HG03457 (cell line): ENCODE measurements at regions not wholly inside any gene's neighbourhood (a gene's known extent, or its start where the extent isn't known, plus 50 kb on each side); places are given as distances from the start of the nearest gene placed in this dataset.
"Not testable (repeated sequence)": the region's sequence is repeated elsewhere in the genome, so short reads cannot be mapped to it uniquely, and the experiment has no call there.

Experiments used
- ATAC-seq: cut with Tn5 transposase; IDR thresholded peaks from one replicate; pipeline ENCODE4 v1.9.1; 2021; ENCODE audit warnings: moderate number of reproducible peaks; ENCODE audit not compliant: unreplicated experiment

GRCh38 chr4:86522349-86522748 is 71.8 kb upstream of the PTPN13 start:
- ATAC-seq = no peak

DNA sequence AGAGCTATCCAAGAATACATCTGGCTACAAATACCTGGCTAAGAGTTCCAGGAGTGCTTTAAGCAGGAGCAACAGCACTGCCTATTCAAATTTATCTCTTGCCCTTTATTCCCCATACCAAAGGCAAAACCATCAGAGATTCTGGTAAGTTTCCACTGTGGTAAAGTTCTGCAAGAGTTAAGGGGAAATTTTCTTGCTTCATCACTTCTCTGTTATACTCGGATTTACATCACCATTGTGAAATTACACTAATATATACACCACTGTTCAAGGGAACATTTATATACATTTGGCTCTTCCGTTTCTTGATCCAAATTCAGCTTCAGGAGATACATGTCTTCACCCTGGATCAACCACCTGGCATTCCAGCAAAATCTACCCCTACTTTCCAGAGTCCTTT is 70.8 kb upstream of the PTPN13 start:
- no peak for ATAC-seq

- not testable (repeated sequence) for ATAC-seq
Measured at GRCh38 chr4:86527713-86528112, 66.4 kb upstream of the PTPN13 start.

- ATAC-seq = no peak
Measured at GRCh38 chr4:86529436-86529835, 64.7 kb upstream of the PTPN13 start.

DNA sequence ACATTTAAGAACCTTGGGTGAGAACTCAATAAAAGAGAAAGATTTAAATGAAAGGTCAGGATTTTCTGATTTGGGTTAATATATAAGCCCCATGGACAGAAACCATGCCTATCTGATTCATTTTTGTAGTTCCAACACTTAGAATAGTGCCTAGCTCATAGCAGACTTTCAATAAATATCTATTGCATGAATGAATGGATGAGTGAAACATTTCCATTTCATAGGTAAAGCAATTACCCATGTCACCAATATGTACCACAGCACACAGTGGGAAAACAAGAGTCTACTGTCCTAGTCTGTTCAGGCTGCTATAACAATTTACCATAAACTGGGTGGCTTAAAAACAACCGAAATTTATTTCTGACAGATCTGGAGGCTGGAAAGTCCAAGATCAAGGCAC is 63.9 kb upstream of the PTPN13 start:
- peak; percentile 66 for ATAC-seq

DNA sequence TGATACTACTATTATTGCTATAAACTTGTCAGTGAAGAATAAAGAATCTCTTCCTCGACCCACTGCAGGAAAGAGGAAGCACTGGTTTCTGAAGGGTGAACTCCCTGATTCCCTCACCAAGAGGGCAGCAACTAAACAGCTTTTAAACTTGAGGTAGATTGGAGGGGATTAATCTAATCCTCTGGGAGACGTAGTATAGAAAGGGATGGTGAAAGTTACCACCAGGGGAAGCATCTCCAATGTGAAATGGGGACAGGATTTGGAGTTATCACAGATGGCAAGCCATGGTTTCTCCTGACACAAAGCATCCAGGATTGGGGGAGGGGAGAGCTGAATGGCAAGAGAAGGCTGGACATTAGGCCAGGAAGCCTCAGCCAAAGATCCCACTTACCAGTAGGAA is 62.7 kb upstream of the PTPN13 start:
- ATAC-seq = no peak

DNA sequence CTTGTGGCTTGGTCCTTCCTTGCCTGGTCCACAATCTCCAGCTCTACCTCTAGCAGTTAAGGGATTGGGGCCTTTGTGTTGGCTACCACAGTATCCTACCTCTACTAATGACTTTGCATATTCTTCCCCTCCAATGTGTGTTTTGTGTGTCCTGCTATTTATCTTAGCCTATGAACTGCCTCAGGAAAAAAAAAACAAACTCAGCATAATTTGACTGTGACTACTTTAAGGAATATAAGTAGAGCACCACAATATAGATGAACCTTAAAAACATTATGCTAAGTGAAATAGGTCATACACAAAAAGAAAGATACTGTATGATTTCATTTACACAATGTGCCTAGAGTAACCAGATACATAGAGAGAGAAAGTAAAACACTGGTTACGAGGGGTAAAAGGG is 61.3 kb upstream of the PTPN13 start:
- no peak for ATAC-seq

DNA sequence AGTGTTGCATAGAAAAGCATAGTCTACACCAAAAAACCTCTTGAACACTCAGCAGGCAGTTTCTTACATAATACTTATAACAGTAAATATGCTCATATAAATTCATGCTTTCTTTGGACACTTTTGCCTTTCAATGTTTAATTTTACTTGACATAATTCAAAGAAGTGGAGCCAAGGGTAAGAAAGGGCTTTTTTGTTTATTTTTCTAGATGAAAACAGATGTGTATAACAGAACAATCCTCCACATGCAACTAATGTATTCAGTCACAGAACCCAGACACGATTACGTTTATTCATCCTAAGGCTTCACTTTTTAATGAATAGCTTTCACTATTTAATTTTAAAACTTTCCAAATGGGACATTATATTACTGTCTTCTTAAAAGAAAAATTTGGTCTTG is 58.0 kb upstream of the PTPN13 start:
- ATAC-seq = no peak

DNA sequence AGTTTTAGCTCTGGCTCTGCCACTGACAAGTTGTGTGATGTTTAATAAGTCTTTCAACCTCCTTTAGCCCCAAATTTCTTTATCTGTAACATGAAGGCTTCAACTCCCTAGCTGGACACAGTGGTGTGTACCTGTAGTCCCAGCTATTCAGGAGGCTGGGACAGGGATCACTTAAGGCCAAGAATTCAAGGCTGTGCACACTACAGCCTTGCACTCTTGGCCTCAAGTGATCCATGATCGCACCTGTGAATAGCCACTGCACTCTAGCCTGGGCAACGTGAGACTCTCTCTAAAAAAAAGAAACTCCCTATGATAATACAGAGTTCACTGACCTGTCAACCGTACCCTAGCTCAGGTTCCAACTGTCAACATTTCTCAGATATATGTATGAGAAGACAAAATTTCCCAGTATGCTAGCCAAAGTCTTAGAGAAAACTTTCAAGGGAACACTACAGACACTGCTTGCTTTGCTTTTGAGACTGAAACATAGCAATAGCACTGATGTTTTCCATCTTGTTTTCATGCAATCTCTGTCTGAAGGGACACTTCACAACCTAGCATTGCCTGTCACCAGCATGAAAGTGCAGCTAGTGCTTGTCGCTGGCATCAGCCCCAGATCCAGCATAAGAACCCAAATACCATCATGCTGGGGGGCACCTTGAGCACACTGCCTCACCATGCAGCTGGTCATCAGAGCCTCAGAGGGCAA is 51.6 kb upstream of the PTPN13 start:
- ATAC-seq = no peak

DNA sequence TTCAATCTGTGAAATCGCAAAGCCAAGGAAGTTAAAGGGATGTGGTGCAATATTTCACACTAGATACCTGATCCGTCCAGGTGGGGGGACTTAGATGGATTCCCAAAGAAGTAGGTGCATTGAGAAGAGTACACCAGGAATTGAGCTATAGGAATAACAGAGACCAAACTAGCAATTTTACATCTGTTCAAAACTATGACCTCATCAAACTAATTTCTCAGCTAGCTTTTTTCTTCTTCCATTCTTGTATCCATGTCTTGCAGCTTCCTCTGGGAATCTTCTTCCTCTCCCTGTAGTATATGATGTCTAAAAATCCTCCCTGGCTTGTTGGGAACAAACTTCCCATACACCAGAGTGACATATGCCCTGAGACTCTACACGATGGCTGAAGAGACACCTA is 51.0 kb upstream of the PTPN13 start:
- ATAC-seq = no peak

- no peak for ATAC-seq
Measured at GRCh38 chr4:86543560-86544309, 50.4 kb upstream of the PTPN13 start.

DNA sequence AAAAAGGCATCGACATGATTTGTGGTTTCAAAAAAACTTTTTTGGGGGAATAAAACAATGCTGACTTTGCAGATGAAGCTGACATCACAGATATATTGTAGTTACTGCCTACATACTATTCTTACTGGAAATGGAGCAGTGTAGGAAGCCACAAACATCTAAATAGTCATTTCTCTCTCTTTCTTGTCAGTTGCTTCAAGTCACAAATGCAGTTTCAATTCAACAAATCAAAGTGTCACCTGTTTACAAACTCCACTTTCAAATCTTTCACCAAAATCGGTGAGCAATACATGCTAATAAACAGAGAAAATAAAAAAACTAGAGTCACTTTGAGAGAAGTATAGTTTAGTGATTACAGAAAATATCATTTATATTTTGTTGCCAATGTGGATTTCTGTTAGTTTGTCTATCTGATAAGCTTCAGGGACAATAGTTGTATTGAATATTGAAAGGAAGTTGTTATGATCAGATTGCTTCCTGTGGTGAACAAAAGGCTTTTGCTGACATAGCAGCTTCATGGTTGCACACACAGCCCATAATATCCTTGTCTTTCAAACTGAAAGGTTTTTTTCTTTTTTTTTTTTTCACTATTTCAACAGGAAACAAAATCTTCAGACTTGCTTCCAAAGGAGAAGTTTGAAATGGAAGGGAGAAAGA is 49.7 kb upstream of the PTPN13 start:
- ATAC-seq = peak; percentile 87
